ENCODE measurements at regions not wholly inside any gene's neighbourhood (a gene's known extent, or its start where the extent isn't known, plus 50 kb on each side); places are given as distances from the start of the nearest gene placed in this dataset.

DNA sequence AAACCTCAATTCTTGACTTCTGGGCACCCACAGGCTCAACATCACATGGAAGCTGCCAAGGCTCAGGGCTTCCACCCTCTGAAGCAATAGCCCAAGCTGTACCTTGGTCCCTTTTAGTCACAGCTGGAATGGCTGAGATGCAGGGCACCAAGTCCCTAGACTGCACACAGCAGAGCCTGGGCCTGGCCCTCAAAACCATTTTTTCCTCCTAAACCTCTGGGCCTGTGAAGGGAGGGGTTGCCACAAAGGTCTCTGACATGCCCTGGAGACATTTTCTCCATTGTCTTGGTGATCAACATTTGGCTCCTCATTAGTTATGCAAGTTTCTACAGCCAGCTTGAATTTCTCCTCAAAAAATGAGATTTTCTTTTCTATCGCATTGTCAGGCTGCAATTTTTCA is 382.7 kb upstream of the RASGEF1B start:
- no peak overlapping the region for H3K27ac ChIP-seq (ENCODE audit: low read depth, low read length, poor library complexity, severe bottlenecking)
- H3K4me1 ChIP-seq (ENCODE audit: insufficient read depth, low read length, severe bottlenecking), result no peaks in the 10 kb centered on the region
- H3K9me2 ChIP-seq (ENCODE audit: low read depth, low read length), result no peaks in the 10 kb centered on the region
- H3K9ac ChIP-seq (ENCODE audit: low read length), result no peak overlapping the region
- no peaks in the 10 kb centered on the region for H3K27me3 ChIP-seq (ENCODE audit: insufficient read depth, low read length)
- H3K79me2 ChIP-seq (ENCODE audit: insufficient read depth, low read length), result no peaks in the 10 kb centered on the region
- no peak for TF ChIP-seq EZH2 (IDR thresholded peaks at IDR 0.05; ENCODE audit: borderline replicate concordance, low read length)
- TF ChIP-seq, protein P1, sequence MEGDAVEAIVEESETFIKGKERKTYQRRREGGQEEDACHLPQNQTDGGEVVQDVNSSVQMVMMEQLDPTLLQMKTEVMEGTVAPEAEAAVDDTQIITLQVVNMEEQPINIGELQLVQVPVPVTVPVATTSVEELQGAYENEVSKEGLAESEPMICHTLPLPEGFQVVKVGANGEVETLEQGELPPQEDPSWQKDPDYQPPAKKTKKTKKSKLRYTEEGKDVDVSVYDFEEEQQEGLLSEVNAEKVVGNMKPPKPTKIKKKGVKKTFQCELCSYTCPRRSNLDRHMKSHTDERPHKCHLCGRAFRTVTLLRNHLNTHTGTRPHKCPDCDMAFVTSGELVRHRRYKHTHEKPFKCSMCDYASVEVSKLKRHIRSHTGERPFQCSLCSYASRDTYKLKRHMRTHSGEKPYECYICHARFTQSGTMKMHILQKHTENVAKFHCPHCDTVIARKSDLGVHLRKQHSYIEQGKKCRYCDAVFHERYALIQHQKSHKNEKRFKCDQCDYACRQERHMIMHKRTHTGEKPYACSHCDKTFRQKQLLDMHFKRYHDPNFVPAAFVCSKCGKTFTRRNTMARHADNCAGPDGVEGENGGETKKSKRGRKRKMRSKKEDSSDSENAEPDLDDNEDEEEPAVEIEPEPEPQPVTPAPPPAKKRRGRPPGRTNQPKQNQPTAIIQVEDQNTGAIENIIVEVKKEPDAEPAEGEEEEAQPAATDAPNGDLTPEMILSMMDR (IDR thresholded peaks at IDR 0.05; ENCODE audit: low read length), result no peak
- no peaks in the 10 kb centered on the region for H3F3A ChIP-seq (ENCODE audit: insufficient read depth, low read length)
- H3K4me3 ChIP-seq (ENCODE audit: low read depth, low read length, poor library complexity, severe bottlenecking), result no peak overlapping the region
- H3K4me2 ChIP-seq (ENCODE audit: low read length), result no peak overlapping the region
- no peaks in the 10 kb centered on the region for H3K9me3 ChIP-seq (ENCODE audit: low read length)
- H3K36me3 ChIP-seq (ENCODE audit: insufficient read depth, low read length), result no peaks in the 10 kb centered on the region
- H2AFZ ChIP-seq (ENCODE audit: low read length), result no peak overlapping the region
- H4K20me1 ChIP-seq (ENCODE audit: insufficient read depth, low read length), result no peaks in the 10 kb centered on the region

DNA sequence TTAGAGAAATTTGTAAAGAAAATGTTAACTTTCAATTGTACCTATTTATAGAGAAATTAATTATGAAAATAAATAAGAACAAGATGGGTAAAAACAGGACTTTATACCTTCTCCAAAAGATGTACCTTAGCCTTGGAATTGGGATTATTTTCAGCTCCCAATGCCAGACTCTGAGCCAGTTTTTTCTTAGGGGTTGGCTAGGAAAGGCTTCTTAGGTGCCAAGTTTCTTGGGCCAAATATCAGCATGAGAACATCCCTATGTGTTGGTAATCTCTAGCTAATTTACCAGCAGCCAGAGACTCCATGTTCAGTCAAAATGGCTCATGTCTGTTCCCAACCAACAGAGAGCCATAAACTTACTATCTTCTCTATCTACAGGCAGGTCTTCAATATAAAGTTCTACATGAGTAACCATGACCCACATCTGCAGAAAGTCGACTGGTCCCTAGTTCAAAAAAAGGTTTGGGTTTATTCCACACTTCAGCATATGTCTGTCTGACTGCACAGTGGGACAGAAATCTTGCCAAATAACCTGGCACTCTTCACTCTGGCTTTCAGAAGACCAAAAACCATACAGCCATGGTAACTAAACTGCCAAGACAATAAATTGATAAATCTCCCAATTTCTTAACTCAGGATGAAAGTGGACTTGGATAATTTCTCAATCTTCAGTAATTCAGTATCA is 380.5 kb upstream of the RASGEF1B start:
- Histone ChIP-seq H3K36me3 (ENCODE audit: insufficient read depth, low read length) (no peaks in the 10 kb centered on the region), H4K20me1 (ENCODE audit: insufficient read depth, low read length) (no peaks in the 10 kb centered on the region), H3K27me3 (ENCODE audit: insufficient read depth, low read length) (no peaks in the 10 kb centered on the region), H3K9me2 (ENCODE audit: low read depth, low read length) (no peaks in the 10 kb centered on the region), H3K4me3 (ENCODE audit: low read depth, low read length, poor library complexity, severe bottlenecking) (no peak overlapping the region), H3F3A (ENCODE audit: insufficient read depth, low read length) (no peaks in the 10 kb centered on the region), H3K79me2 (ENCODE audit: insufficient read depth, low read length) (no peaks in the 10 kb centered on the region), H3K4me2 (ENCODE audit: low read length) (no peak overlapping the region), H3K9me3 (ENCODE audit: low read length) (no peaks in the 10 kb centered on the region), H3K9ac (ENCODE audit: low read length) (no peak overlapping the region), H3K27ac (ENCODE audit: low read depth, low read length, poor library complexity, severe bottlenecking) (no peak overlapping the region), H2AFZ (ENCODE audit: low read length) (no peak overlapping the region), H3K4me1 (ENCODE audit: insufficient read depth, low read length, severe bottlenecking) (no peaks in the 10 kb centered on the region)
- TF ChIP-seq, protein P1 (IDR thresholded peaks at IDR 0.05; ENCODE audit: low read length), result no peak
- TF ChIP-seq EZH2 (IDR thresholded peaks at IDR 0.05; ENCODE audit: borderline replicate concordance, low read length), result no peak

DNA sequence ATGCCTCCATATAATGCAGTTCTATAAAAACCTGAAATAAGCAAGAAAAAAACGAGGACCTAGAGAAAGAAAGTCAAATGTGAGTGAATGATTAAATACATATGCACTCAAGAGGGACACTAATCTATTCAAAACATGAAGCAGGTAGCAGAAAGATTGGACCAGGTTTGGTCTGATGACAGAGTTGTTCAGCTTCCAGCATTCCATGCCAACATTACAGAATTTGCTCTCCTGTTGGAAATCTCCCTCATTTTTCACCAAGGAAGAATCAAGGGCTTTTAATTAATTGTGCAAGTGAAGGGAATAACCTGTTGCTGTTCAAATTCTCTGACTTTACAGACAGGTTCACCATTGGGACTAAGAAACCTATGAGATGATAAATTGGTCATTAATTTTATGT is 379.0 kb upstream of the RASGEF1B start:
- Histone ChIP-seq H3F3A (ENCODE audit: insufficient read depth, low read length) (no peaks in the 10 kb centered on the region), H2AFZ (ENCODE audit: low read length) (no peak overlapping the region), H4K20me1 (ENCODE audit: insufficient read depth, low read length) (no peaks in the 10 kb centered on the region), H3K9me2 (ENCODE audit: low read depth, low read length) (no peaks in the 10 kb centered on the region), H3K27me3 (ENCODE audit: insufficient read depth, low read length) (no peaks in the 10 kb centered on the region), H3K79me2 (ENCODE audit: insufficient read depth, low read length) (no peaks in the 10 kb centered on the region), H3K4me3 (ENCODE audit: low read depth, low read length, poor library complexity, severe bottlenecking) (no peak overlapping the region), H3K4me1 (ENCODE audit: insufficient read depth, low read length, severe bottlenecking) (no peaks in the 10 kb centered on the region), H3K36me3 (ENCODE audit: insufficient read depth, low read length) (no peaks in the 10 kb centered on the region), H3K9ac (ENCODE audit: low read length) (no peak overlapping the region), H3K4me2 (ENCODE audit: low read length) (no peak overlapping the region), H3K27ac (ENCODE audit: low read depth, low read length, poor library complexity, severe bottlenecking) (no peak overlapping the region), H3K9me3 (ENCODE audit: low read length) (no peaks in the 10 kb centered on the region)
- TF ChIP-seq, protein P1 (IDR thresholded peaks at IDR 0.05; ENCODE audit: low read length), result no peak
- TF ChIP-seq EZH2 (IDR thresholded peaks at IDR 0.05; ENCODE audit: borderline replicate concordance, low read length), result no peak

Measured in OCI-LY1 (cell line).